Endodermal cell (in vitro differentiated cells): ENCODE measurements at regions not wholly inside any gene's neighbourhood (a gene's known extent, or its start where the extent isn't known, plus 50 kb on each side); places are given as distances from the start of the nearest gene placed in this dataset.

Source experiments
- DNase-seq: peaks from one replicate; pipeline ENCODE4 v3.0.0-alpha.2; 2017
- H3K27ac ChIP-seq: 2 replicates; pipeline ENCODE4 v1.5.1; 2013; ENCODE audit warnings: mild to moderate bottlenecking, low read depth, low read length, moderate library complexity
- H3K27me3 ChIP-seq: 2 replicates; pipeline ENCODE4 v1.6.1; 2013; ENCODE audit warnings: mild to moderate bottlenecking, low read length, moderate library complexity; ENCODE audit not compliant: insufficient read depth, control insufficient read depth, poor library complexity, severe bottlenecking
- H3K36me3 ChIP-seq: 2 replicates; pipeline ENCODE4 v1.7.0; 2013; ENCODE audit warnings: mild to moderate bottlenecking, low read length, moderate library complexity; ENCODE audit not compliant: control insufficient read depth, insufficient read depth
- H3K4me1 ChIP-seq: one replicate; pipeline ENCODE4 v1.7.0; 2013; ENCODE audit warnings: low read length; ENCODE audit not compliant: control insufficient read depth, insufficient read depth
- H3K4me3 ChIP-seq: 2 replicates; pipeline ENCODE4 v1.5.1; 2013; ENCODE audit warnings: mild to moderate bottlenecking, low read length, moderate library complexity
- H3K9ac ChIP-seq: 2 replicates; pipeline ENCODE4 v1.6.1; 2013; ENCODE audit warnings: mild to moderate bottlenecking, low read length, moderate library complexity; ENCODE audit not compliant: poor library complexity, severe bottlenecking; ENCODE audit errors: extremely low read depth
- H3K9me3 ChIP-seq: 2 replicates; pipeline ENCODE4 v1.6.1; 2013; ENCODE audit warnings: mild to moderate bottlenecking, low read length, moderate library complexity; ENCODE audit not compliant: control insufficient read depth
- H3K27ac Mint-ChIP-seq: 2 replicates; pipeline ENCODE4 v1.8.0; 2020; ENCODE audit warnings: mixed read lengths
- H3K27me3 Mint-ChIP-seq: 2 replicates; pipeline ENCODE4 v1.8.0; 2021; ENCODE audit warnings: mild to moderate bottlenecking, mixed read lengths; ENCODE audit not compliant: insufficient read depth
- H3K36me3 Mint-ChIP-seq: 2 replicates; pipeline ENCODE4 v1.8.0; 2020; ENCODE audit warnings: low read depth, mixed read lengths
- H3K4me1 Mint-ChIP-seq: 2 replicates; pipeline ENCODE4 v1.8.0; 2020; ENCODE audit warnings: mixed read lengths
- H3K4me3 Mint-ChIP-seq: 2 replicates; pipeline ENCODE4 v1.8.0; 2020; ENCODE audit warnings: mild to moderate bottlenecking, moderate library complexity, mixed read lengths
- H3K9me3 Mint-ChIP-seq: 2 replicates; pipeline ENCODE4 v1.8.0; 2020; ENCODE audit warnings: mild to moderate bottlenecking, mixed read lengths
- CTCF ChIP-seq: fragments of 200-600 bp; sonication (generic); conservative IDR thresholded peaks from 2 replicates; pipeline ENCODE4 v1.5.0; 2021; ENCODE audit warnings: antibody characterized with exemption, mild to moderate bottlenecking
- whole genome bisulfite sequencing, 2 experiments: methylation state at CpG; one replicate each; pipeline versions ENCODE4 v1.1.5 to v1.1.7; 2013; ENCODE audit warnings: missing lambda C conversion rate in 2 of 2, mixed read lengths in 1 of 2; ENCODE audit not compliant: insufficient coverage in 1 of 2, insufficient read length in 1 of 2; 5-methylcytosine and 5-hydroxymethylcytosine counted together

DNA sequence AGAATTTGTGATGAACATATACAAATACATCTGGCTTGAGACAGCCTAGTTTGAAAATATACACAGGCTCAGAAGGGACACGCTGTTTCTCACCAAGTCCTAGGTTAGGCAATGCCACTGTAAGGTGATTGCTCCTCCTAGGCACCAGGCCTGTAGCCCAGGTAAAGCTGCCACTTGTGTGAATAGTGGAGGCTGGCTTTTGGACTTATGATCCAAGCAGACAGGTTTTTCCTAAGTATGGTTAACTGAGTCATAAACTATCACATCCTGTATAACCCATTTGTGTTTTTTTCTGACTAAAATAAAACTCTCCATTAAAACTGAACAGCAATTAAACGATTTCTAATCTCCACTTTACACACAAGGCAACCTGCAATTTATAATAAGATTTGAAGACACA is 81.0 kb downstream of the SEMA4F start:
- no peak overlapping the region for H3K27ac Mint-ChIP-seq
- 85 to 91% methylated on average over 2 of the region's 2 CpGs for WGBS, 2 experiments
- Histone ChIP-seq H3K4me1 (peaks cover 6% of the 10 kb centered on the region), H3K36me3 (no peaks in the 10 kb centered on the region), H3K27me3 (no peaks in the 10 kb centered on the region), H3K9me3 (peaks cover 14% of the 10 kb centered on the region), H3K9ac (no peak overlapping the region), H3K27ac (peak overlapping the region; percentile 71), H3K4me3 (no peak overlapping the region)
- H3K4me1 Mint-ChIP-seq: peaks cover 8% of the 10 kb centered on the region
- H3K4me3 Mint-ChIP-seq: no peak overlapping the region
- H3K9me3 Mint-ChIP-seq: peaks cover 13% of the 10 kb centered on the region
- TF ChIP-seq CTCF: no peak
- DNase-seq: no peak
- peaks cover 3% of the 10 kb centered on the region for H3K27me3 Mint-ChIP-seq
- no peaks in the 10 kb centered on the region for H3K36me3 Mint-ChIP-seq

- no peak overlapping the region for H3K9ac ChIP-seq
- H3K27ac ChIP-seq: peak overlapping the region; percentile 71
- H3K4me3 ChIP-seq: peak overlapping the region; percentile 20
- no peaks in the 10 kb centered on the region for H3K27me3 ChIP-seq
- H3K9me3 Mint-ChIP-seq: peaks cover 13% of the 10 kb centered on the region
- H3K27ac Mint-ChIP-seq: no peak overlapping the region
- DNase-seq: no peak
- peaks cover 14% of the 10 kb centered on the region for H3K9me3 ChIP-seq
- peaks cover 4% of the 10 kb centered on the region for H3K27me3 Mint-ChIP-seq
- no peak overlapping the region for H3K4me3 Mint-ChIP-seq
- TF ChIP-seq CTCF: no peak
- peaks cover 8% of the 10 kb centered on the region for H3K4me1 Mint-ChIP-seq
- no peaks in the 10 kb centered on the region for H3K36me3 Mint-ChIP-seq
- H3K4me1 ChIP-seq: peaks cover 6% of the 10 kb centered on the region
- H3K36me3 ChIP-seq: no peaks in the 10 kb centered on the region
- WGBS, 2 experiments: 49 to 64% methylated on average over 2 to 3 of the region's 3 CpGs
Measured at GRCh38 chr2:74735564-74735963, 81.5 kb downstream of the SEMA4F start.

- Mint-ChIP-seq H3K4me3 (no peak overlapping the region), H3K27me3 (peaks cover 3% of the 10 kb centered on the region), H3K9me3 (peaks cover 13% of the 10 kb centered on the region), H3K27ac (no peak overlapping the region), H3K4me1 (peaks cover 8% of the 10 kb centered on the region), H3K36me3 (no peaks in the 10 kb centered on the region)
- Histone ChIP-seq H3K4me1 (peaks cover 6% of the 10 kb centered on the region), H3K27ac (no peak overlapping the region), H3K36me3 (no peaks in the 10 kb centered on the region), H3K27me3 (no peaks in the 10 kb centered on the region), H3K9me3 (peaks cover 14% of the 10 kb centered on the region), H3K9ac (no peak overlapping the region), H3K4me3 (peak overlapping the region; percentile 49)
- DNase-seq: no peak
- 93 to 100% methylated on average over 1 to 2 of the region's 2 CpGs for WGBS, 2 experiments
- no peak for TF ChIP-seq CTCF
Measured at GRCh38 chr2:74736589-74736988, 82.5 kb downstream of the SEMA4F start.
